Epithelial cell of proximal tubule (primary cell): ENCODE measurements at regions not wholly inside any gene's neighbourhood (a gene's known extent, or its start where the extent isn't known, plus 50 kb on each side); places are given as distances from the start of the nearest gene placed in this dataset.

ENCODE experiments used
- DNase-seq: peaks from one replicate; pipeline ENCODE4 v3.0.0-alpha.2; 2011; ENCODE audit warnings: low read depth
- H3K4me3 ChIP-seq: 2 replicates; pipeline ENCODE4 v1.5.1; 2011; ENCODE audit warnings: low read depth, mild to moderate bottlenecking, low read length
- TF ChIP-seq, protein P1 (sequence below): conservative IDR thresholded peaks from 2 replicates; pipeline ENCODE4 v1.5.1; 2012; ENCODE audit warnings: low read depth, mild to moderate bottlenecking, low read length

GRCh38 chr10:3477683-3478082 lies 305.1 kb upstream of the PITRM1 start:
- no peak overlapping the region for H3K4me3 ChIP-seq
- DNase-seq = peak; percentile 78
- TF ChIP-seq, protein P1, sequence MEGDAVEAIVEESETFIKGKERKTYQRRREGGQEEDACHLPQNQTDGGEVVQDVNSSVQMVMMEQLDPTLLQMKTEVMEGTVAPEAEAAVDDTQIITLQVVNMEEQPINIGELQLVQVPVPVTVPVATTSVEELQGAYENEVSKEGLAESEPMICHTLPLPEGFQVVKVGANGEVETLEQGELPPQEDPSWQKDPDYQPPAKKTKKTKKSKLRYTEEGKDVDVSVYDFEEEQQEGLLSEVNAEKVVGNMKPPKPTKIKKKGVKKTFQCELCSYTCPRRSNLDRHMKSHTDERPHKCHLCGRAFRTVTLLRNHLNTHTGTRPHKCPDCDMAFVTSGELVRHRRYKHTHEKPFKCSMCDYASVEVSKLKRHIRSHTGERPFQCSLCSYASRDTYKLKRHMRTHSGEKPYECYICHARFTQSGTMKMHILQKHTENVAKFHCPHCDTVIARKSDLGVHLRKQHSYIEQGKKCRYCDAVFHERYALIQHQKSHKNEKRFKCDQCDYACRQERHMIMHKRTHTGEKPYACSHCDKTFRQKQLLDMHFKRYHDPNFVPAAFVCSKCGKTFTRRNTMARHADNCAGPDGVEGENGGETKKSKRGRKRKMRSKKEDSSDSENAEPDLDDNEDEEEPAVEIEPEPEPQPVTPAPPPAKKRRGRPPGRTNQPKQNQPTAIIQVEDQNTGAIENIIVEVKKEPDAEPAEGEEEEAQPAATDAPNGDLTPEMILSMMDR = no peak

DNA sequence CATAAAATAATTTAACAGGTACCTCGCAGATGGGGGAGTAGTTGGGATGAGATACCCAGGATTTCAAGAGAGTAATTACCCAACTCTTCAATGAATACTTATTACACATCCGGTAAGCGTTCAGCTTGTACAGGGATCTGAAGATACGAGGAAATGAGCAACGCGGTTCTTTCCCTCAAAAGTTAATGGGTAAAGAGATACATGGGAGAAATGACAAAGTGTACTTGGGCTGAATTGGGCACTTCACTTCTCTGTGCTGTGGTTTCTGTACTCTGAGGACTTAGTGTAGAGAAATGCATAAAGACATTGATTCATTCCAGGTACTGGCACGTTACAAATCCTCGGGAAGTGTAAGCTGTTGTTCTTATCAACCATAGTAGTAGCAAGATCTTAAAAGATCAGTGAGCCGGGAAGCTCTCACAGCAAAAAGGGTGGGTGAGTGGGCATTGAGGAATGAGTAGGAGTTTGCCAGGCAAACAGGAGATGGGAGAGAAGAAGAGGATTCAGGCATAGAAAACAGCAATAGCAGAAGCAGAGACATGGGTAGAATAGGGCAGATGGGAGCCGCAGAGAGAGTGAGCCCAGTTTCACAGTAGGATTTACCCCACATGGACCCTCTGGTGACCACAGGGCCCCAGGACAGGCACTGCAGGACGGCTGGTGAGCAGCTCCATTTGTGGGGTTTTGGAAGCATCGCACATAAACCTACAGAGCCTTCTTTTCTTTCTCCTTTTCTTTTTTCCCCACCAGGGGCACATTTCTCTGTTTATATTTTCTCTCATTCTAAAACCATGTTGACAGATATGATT lies 304.3 kb upstream of the PITRM1 start:
- TF ChIP-seq, protein P1 = peak; percentile 13
- DNase-seq = no peak
- H3K4me3 ChIP-seq = no peak overlapping the region

- TF ChIP-seq, protein P1 = no peak
- H3K4me3 ChIP-seq = no peak overlapping the region
These were observed 303.6 kb upstream of the PITRM1 start for GRCh38 chr10:3476186-3476585.

DNA sequence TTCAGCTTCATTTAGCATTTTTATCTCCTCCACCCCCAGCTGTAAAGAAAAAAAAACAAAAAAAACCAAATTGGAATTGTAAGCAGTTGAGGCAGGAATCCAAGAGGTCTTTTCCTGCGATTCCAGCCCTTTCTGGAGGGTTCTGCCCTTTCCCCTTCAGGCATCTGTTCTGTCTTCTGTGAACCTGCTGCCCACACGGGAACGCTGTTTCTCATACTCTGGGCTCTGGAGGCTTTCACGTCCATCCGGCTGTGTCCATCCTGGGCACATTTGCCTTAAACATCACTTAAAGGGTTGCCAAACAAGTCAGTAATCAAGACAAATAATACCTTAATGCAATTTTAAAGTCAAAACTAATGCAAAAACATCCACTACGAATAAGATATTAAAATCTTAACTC lies 302.8 kb upstream of the PITRM1 start:
- TF ChIP-seq, protein P1 = no peak
- H3K4me3 ChIP-seq = no peak overlapping the region
- no peak for DNase-seq

More at GRCh38 chr10:3476186-3476585, 303.6 kb upstream of the PITRM1 start:
- DNase-seq = no peak

- no peak for DNase-seq
- no peak overlapping the region for H3K4me3 ChIP-seq
- TF ChIP-seq, protein P1 = no peak
These were observed 301.7 kb upstream of the PITRM1 start for GRCh38 chr10:3474266-3474665.

DNA sequence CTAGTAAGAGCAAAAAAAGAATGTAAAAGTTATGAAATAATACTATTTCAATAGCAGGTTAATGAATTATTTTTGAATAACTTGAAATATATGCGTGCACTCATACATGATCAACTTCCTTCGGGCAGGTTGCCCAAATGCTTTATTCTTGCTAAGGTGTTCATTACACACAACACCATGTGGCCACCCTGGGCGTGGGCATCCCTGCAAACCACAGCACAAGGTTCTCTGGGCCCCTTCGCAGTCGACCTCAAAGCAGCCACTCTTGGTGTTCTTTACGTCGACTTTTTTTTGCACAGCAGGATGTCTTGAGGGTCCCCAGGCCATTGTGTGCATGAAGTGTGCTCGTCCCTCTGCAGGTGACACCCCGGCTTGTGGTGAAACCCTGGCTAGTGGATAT lies 300.7 kb upstream of the PITRM1 start:
- no peak for DNase-seq
- H3K4me3 ChIP-seq = no peak overlapping the region
- TF ChIP-seq, protein P1 = no peak
